CD4-positive, alpha-beta T cell (primary cell): ENCODE measurements at regions not wholly inside any gene's neighbourhood (a gene's known extent, or its start where the extent isn't known, plus 50 kb on each side); places are given as distances from the start of the nearest gene placed in this dataset.

Experiments
- ATAC-seq: fragments of 200-7000 bp; cut with Tn5 transposase; one replicate; pipeline ENCODE4 v1.10.0; 2022; ENCODE audit warnings: mild to moderate bottlenecking; ENCODE audit not compliant: poor library complexity
- CTCF ChIA-PET: fragments of 350-600 bp; sonication (Branson Sonifier 250); formaldehyde crosslinking; loops from one replicate; lab custom pipeline; 2021; ENCODE audit warnings: antibody characterized with exemption, inconsistent platforms; lab: Charles Lee
- POLR2A ChIA-PET: fragments of 350-600 bp; sonication (Branson Sonifier 250); formaldehyde crosslinking; loops from one replicate; lab custom pipeline; 2021; ENCODE audit warnings: antibody characterized with exemption, inconsistent platforms; lab: Charles Lee
- DNase-seq, 14 experiments: peaks; one replicate each; pipeline ENCODE4 v3.0.0-alpha.2; 2013 to 2020; ENCODE audit warnings: mixed read lengths in 2 of 14
- H3K27ac ChIP-seq, 2 donors: one replicate each; pipeline versions ENCODE4 v1.5.1 to v1.7.0; 2013; ENCODE audit warnings: low read length in 2 of 2, low read depth in 1 of 2, mild to moderate bottlenecking in 1 of 2
- H3K27me3 ChIP-seq, 2 experiments: 1 replicate in 1 of 2; 2 replicates in 1 of 2; pipeline versions ENCODE4 v1.6.1 to v1.7.0; 2013; ENCODE audit warnings: low read length in 2 of 2, control low read depth in 1 of 2, mild to moderate bottlenecking in 1 of 2, moderate library complexity in 1 of 2; ENCODE audit not compliant: insufficient read depth in 2 of 2, control insufficient read depth in 1 of 2
- H3K36me3 ChIP-seq: one replicate; pipeline ENCODE4 v1.6.1; 2013; ENCODE audit warnings: low read length, control low read depth; ENCODE audit not compliant: insufficient read depth
- H3K4me1 ChIP-seq: one replicate; pipeline ENCODE4 v1.6.1; 2013; ENCODE audit warnings: low read length, control low read depth; ENCODE audit not compliant: insufficient read depth
- H3K4me3 ChIP-seq: one replicate; pipeline ENCODE4 v1.5.1; 2013; ENCODE audit warnings: mild to moderate bottlenecking, low read length, moderate library complexity
- H3K9me3 ChIP-seq, 2 experiments: 1 replicate in 1 of 2; 2 replicates in 1 of 2; pipeline versions ENCODE4 v1.6.1 to v1.7.0; 2013; ENCODE audit warnings: low read length in 2 of 2, mild to moderate bottlenecking in 2 of 2, control low read depth in 1 of 2, moderate library complexity in 1 of 2; ENCODE audit not compliant: control insufficient read depth in 1 of 2, insufficient read depth in 1 of 2
- H3K27ac Mint-ChIP-seq: one replicate; pipeline ENCODE4 v1.8.0; 2020; ENCODE audit warnings: mixed read lengths
- H3K27me3 Mint-ChIP-seq: one replicate; pipeline ENCODE4 v1.8.0; 2021; ENCODE audit warnings: mixed read lengths
- H3K36me3 Mint-ChIP-seq: one replicate; pipeline ENCODE4 v1.8.0; 2021; ENCODE audit warnings: low read depth, mixed read lengths
- H3K4me1 Mint-ChIP-seq: one replicate; pipeline ENCODE4 v1.8.0; 2021; ENCODE audit warnings: low read depth, mixed read lengths
- H3K4me3 Mint-ChIP-seq: one replicate; pipeline ENCODE4 v1.8.0; 2020; ENCODE audit warnings: mild to moderate bottlenecking, mixed read lengths
- H3K9me3 Mint-ChIP-seq: one replicate; pipeline ENCODE4 v1.8.0; 2020; ENCODE audit warnings: mixed read lengths
- intact Hi-C, 2 experiments: fragments of 100-400 bp; cut with DNase I in 1 of 2; cut with micrococcal nuclease in 1 of 2; formaldehyde crosslinking; loops; one replicate each; pipeline versions ENCODE4 v1.15.1 to v1.9.0; 2023 to 2025; cut with DNase I, micrococcal nuclease
- TF ChIP-seq, protein P1 (sequence below): fragments of 200-600 bp; IDR thresholded peaks from one replicate; pipeline ENCODE4 v1.8.0; 2022; ENCODE audit warnings: antibody characterized with exemption, mild to moderate bottlenecking

DNA sequence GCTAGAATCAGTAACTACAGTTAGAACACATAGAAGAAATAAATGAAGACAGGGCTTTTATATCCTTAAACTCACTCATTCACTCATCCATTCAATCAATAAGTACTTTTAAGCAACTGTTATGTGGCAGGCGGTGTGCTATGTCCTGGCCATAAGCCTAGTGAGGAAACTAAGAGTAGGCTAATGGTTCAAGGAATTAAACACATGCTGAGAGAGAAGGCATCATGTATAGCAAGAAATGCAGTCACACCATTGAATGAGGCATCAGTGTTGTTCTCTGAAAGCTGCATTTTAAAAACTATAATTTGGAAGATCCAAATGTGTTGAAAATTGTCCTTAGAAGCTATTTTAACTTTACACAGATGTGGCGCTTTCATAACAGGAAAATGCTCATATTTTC lies 86.5 kb upstream of the DTNA start:
- no peaks in the 10 kb centered on the region for H3K36me3 ChIP-seq
- Mint-ChIP-seq H3K4me3 (no peak overlapping the region), H3K36me3 (no peaks in the 10 kb centered on the region), H3K27ac (no peak overlapping the region), H3K27me3 (no peaks in the 10 kb centered on the region), H3K4me1 (no peaks in the 10 kb centered on the region), H3K9me3 (peaks cover 13% of the 10 kb centered on the region)
- H3K4me1 ChIP-seq, result no peaks in the 10 kb centered on the region
- peaks cover 0 to 3% of the 10 kb centered on the region in 2 experiments for H3K9me3 ChIP-seq
- no peak for ATAC-seq
- no peak overlapping the region for H3K4me3 ChIP-seq
- CTCF ChIA-PET, result no interaction called here
- no peaks in the 10 kb centered on the region for H3K27me3 ChIP-seq
- TF ChIP-seq, protein P1, sequence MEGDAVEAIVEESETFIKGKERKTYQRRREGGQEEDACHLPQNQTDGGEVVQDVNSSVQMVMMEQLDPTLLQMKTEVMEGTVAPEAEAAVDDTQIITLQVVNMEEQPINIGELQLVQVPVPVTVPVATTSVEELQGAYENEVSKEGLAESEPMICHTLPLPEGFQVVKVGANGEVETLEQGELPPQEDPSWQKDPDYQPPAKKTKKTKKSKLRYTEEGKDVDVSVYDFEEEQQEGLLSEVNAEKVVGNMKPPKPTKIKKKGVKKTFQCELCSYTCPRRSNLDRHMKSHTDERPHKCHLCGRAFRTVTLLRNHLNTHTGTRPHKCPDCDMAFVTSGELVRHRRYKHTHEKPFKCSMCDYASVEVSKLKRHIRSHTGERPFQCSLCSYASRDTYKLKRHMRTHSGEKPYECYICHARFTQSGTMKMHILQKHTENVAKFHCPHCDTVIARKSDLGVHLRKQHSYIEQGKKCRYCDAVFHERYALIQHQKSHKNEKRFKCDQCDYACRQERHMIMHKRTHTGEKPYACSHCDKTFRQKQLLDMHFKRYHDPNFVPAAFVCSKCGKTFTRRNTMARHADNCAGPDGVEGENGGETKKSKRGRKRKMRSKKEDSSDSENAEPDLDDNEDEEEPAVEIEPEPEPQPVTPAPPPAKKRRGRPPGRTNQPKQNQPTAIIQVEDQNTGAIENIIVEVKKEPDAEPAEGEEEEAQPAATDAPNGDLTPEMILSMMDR, result no peak
- DNase-seq, result no peak
- intact Hi-C loops, result no loop called here
- POLR2A ChIA-PET, result no interaction called here
- H3K27ac ChIP-seq, result no peak overlapping the region

DNA sequence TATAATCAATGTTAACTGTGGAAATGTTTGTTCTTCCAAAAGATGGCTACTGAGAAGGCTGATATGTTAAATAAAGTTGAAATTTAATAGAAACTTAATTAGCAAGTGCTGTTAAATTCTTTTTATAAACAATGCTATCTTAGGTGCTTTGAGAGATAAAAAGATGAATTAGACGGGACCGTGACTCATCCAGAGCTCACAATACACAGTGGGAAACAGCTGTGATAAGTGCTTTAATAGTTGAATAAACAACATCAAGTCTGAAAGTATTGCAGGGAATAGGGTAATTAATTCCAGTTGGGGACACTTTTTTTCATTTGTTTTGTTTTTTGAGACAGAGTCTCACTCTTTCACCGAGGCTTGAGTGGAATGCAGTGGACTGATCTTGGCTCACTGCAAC lies 85.5 kb upstream of the DTNA start:
- ATAC-seq, result no peak
- Mint-ChIP-seq H3K27ac (no peak overlapping the region), H3K9me3 (peaks cover 6% of the 10 kb centered on the region), H3K27me3 (no peaks in the 10 kb centered on the region), H3K36me3 (no peaks in the 10 kb centered on the region), H3K4me1 (no peaks in the 10 kb centered on the region), H3K4me3 (no peak overlapping the region)
- no peak for DNase-seq
- ChIA-PET CTCF (no interaction called here), POLR2A (no interaction called here)
- H3K4me3 ChIP-seq, result no peak overlapping the region
- peaks cover 0 to 3% of the 10 kb centered on the region in 2 experiments for H3K9me3 ChIP-seq
- no peak overlapping the region for H3K27ac ChIP-seq
- TF ChIP-seq, protein P1, result no peak
- H3K27me3 ChIP-seq, result no peaks in the 10 kb centered on the region
- intact Hi-C loops, result no loop called here
- no peaks in the 10 kb centered on the region for H3K36me3 ChIP-seq
- H3K4me1 ChIP-seq, result no peaks in the 10 kb centered on the region

DNA sequence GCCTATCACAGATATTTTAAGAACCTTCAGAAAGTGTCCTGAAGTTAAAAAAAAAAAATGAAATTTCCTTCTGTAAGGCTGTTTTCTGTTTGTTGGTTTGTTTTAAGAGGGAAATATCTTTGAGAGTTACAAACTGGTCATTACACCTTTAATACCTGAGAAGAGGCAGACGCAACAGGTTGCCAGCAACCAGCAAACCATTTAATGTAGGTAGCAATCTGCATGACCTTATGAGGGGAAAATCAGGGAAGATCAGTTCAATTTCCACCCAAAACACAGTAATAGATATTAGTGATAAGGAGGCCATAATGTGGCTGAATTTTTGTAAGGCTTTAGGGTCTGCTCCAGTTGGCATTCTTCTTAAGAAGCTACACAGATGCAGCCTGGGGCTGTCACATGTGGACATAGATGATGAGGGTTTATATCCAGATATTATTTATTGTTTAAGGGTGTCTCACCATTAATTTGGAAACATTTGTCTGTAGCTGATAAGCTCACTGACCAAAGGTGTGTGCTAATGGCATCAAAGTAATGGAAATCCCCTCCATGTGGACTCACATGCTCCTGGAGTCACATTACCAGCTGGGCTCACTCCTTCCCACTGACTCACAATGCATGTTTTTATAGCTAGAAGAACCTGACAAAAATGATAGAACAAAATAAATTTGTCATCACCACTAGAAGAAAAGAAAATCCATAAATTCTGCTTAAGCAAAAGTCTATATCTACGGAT lies 83.5 kb upstream of the DTNA start:
- Mint-ChIP-seq H3K9me3 (peaks cover 3% of the 10 kb centered on the region), H3K27ac (no peak overlapping the region), H3K4me1 (no peaks in the 10 kb centered on the region), H3K27me3 (no peaks in the 10 kb centered on the region), H3K4me3 (no peak overlapping the region), H3K36me3 (no peaks in the 10 kb centered on the region)
- Histone ChIP-seq H3K36me3 (no peaks in the 10 kb centered on the region), H3K27ac (no peak overlapping the region), H3K4me1 (no peaks in the 10 kb centered on the region), H3K27me3 (no peaks in the 10 kb centered on the region), H3K4me3 (no peak overlapping the region), H3K9me3 (peaks cover 0 to 3% of the 10 kb centered on the region in 2 experiments)
- intact Hi-C loops, result no loop called here
- TF ChIP-seq, protein P1, result no peak
- ChIA-PET CTCF (no interaction called here), POLR2A (no interaction called here)
- DNase-seq, result no peak
- ATAC-seq, result no peak
